HepG2 (cell line): ENCODE measurements at regions not wholly inside any gene's neighbourhood (a gene's known extent, or its start where the extent isn't known, plus 50 kb on each side); places are given as distances from the start of the nearest gene placed in this dataset.

ENCODE experiments used
- CHD4 ChIP-seq: fragments of 200-600 bp; sonication (generic); IDR thresholded peaks from 2 replicates; pipeline ENCODE4 v1.7.0; 2017; ENCODE audit warnings: mild to moderate bottlenecking, low read length, borderline replicate concordance
- CREB1 ChIP-seq, 2 experiments: fragments of 450-650 bp in 1 of 2; IDR thresholded peaks; 2 replicates each; pipeline ENCODE4 v1.6.1; 2016 to 2017; ENCODE audit warnings: control low read depth in 1 of 2, mild to moderate bottlenecking in 1 of 2, missing compliant biosample characterization in 1 of 2, missing genetic modification characterization in 1 of 2
- ELF4 ChIP-seq: sonication (generic); formaldehyde crosslinking; IDR thresholded peaks from 2 replicates; pipeline ENCODE4 v1.5.0; 2020; ENCODE audit warnings: missing genetic modification reagents, mild to moderate bottlenecking, moderate library complexity, borderline replicate concordance
- IRX3 ChIP-seq: sonication (generic); formaldehyde crosslinking; IDR thresholded peaks from 2 replicates; pipeline ENCODE4 v1.8.1; 2023; ENCODE audit warnings: mild to moderate bottlenecking, low read depth, missing genetic modification reagents, borderline replicate concordance
- KAT8 ChIP-seq: IDR thresholded peaks from 2 replicates; pipeline ENCODE4 v1.6.1; 2016; ENCODE audit warnings: missing genetic modification reagents, missing compliant biosample characterization
- MXI1 ChIP-seq: IDR thresholded peaks from 3 replicates; pipeline ENCODE4 v1.6.1; 2012; ENCODE audit warnings: low read depth, low read length, inconsistent platforms, borderline replicate concordance
- NR2C2 ChIP-seq: sonication (generic); formaldehyde crosslinking; IDR thresholded peaks from 2 replicates; pipeline ENCODE4 v1.4.0; 2020; ENCODE audit warnings: missing genetic modification reagents, mild to moderate bottlenecking, moderate library complexity, borderline replicate concordance
- ZNF143 ChIP-seq: sonication (generic); formaldehyde crosslinking; IDR thresholded peaks from 2 replicates; pipeline ENCODE4 v1.4.0; 2020; ENCODE audit warnings: missing genetic modification reagents
- ZNF274 ChIP-seq: sonication (generic); formaldehyde crosslinking; IDR thresholded peaks from 2 replicates; pipeline ENCODE4 v1.5.1; 2020; ENCODE audit warnings: mild to moderate bottlenecking, missing genetic modification reagents
- ZNF3 ChIP-seq: IDR thresholded peaks from 2 replicates; pipeline ENCODE4 v1.7.0; 2017; ENCODE audit warnings: inconsistent platforms
- ZNF713 ChIP-seq: sonication (generic); formaldehyde crosslinking; IDR thresholded peaks from 2 replicates; pipeline ENCODE4 v1.4.0; 2020; ENCODE audit warnings: mild to moderate bottlenecking, missing genetic modification reagents
- TF ChIP-seq, protein P1 (sequence below): sonication (generic); formaldehyde crosslinking; IDR thresholded peaks from 2 replicates; pipeline ENCODE4 v1.5.0; 2020; ENCODE audit warnings: mild to moderate bottlenecking, missing genetic modification reagents, moderate library complexity
- TF ChIP-seq, protein P2 (sequence below): sonication (generic); formaldehyde crosslinking; IDR thresholded peaks from 2 replicates; pipeline ENCODE4 v1.8.1; 2023; ENCODE audit warnings: mild to moderate bottlenecking, missing genetic modification reagents
- TF ChIP-seq, protein P3 (sequence below): IDR thresholded peaks from 2 replicates; pipeline ENCODE4 v1.6.1; 2016; ENCODE audit warnings: low read depth

DNA sequence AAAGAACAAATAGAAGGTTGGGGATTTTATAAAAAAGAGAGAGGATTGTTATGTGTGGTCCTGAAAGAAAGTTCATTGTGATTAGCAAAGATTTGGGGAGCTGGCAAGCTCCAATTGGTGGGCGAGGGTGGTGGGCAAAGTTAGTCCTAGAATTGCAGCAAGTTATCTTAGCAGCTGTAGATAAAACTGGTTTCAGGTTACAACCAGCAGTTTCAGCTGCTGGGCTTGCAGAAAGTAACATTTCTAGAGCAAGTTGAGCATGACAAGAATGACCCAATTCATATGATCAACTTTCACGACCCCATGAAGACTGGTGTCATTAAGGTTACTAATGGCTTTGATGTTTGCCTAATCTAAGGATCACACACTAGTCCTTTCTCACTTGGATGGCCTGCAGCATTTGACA is 177.9 kb upstream of the NUDT4 start:
- TF ChIP-seq ELF4 (CRISPR knock-in tag), result no peak
- no peak for TF ChIP-seq ZNF143 (CRISPR knock-in tag)
- TF ChIP-seq, protein P1, sequence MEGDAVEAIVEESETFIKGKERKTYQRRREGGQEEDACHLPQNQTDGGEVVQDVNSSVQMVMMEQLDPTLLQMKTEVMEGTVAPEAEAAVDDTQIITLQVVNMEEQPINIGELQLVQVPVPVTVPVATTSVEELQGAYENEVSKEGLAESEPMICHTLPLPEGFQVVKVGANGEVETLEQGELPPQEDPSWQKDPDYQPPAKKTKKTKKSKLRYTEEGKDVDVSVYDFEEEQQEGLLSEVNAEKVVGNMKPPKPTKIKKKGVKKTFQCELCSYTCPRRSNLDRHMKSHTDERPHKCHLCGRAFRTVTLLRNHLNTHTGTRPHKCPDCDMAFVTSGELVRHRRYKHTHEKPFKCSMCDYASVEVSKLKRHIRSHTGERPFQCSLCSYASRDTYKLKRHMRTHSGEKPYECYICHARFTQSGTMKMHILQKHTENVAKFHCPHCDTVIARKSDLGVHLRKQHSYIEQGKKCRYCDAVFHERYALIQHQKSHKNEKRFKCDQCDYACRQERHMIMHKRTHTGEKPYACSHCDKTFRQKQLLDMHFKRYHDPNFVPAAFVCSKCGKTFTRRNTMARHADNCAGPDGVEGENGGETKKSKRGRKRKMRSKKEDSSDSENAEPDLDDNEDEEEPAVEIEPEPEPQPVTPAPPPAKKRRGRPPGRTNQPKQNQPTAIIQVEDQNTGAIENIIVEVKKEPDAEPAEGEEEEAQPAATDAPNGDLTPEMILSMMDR (CRISPR knock-in tag), result no peak
- TF ChIP-seq NR2C2 (CRISPR knock-in tag), result no peak
- TF ChIP-seq CHD4, result no peak
- TF ChIP-seq ZNF274, result no peak
- no peak for TF ChIP-seq CREB1 (IDR thresholded peaks at IDR 0.05)
- no peak for TF ChIP-seq CREB1 (CRISPR knock-in tag; IDR thresholded peaks at IDR 0.05)
- TF ChIP-seq IRX3 (CRISPR knock-in tag), result no peak
- no peak for TF ChIP-seq ZNF713 (CRISPR knock-in tag)
- TF ChIP-seq, protein P2, sequence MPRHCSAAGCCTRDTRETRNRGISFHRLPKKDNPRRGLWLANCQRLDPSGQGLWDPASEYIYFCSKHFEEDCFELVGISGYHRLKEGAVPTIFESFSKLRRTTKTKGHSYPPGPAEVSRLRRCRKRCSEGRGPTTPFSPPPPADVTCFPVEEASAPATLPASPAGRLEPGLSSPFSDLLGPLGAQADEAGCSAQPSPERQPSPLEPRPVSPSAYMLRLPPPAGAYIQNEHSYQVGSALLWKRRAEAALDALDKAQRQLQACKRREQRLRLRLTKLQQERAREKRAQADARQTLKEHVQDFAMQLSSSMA (CRISPR knock-in tag), result no peak
- TF ChIP-seq MXI1, result no peak
- TF ChIP-seq KAT8 (CRISPR knock-in tag), result no peak
- TF ChIP-seq, protein P3, sequence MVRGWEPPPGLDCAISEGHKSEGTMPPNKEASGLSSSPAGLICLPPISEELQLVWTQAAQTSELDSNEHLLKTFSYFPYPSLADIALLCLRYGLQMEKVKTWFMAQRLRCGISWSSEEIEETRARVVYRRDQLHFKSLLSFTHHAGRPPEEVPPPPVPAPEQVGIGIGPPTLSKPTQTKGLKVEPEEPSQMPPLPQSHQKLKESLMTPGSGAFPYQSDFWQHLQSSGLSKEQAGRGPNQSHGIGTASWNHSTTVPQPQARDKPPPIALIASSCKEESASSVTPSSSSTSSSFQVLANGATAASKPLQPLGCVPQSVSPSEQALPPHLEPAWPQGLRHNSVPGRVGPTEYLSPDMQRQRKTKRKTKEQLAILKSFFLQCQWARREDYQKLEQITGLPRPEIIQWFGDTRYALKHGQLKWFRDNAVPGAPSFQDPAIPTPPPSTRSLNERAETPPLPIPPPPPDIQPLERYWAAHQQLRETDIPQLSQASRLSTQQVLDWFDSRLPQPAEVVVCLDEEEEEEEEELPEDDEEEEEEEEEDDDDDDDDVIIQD (CRISPR knock-in tag), result no peak
- TF ChIP-seq ZNF3 (CRISPR knock-in tag), result no peak
